ENCODE measurements at regions not wholly inside any gene's neighbourhood (a gene's known extent, or its start where the extent isn't known, plus 50 kb on each side); places are given as distances from the start of the nearest gene placed in this dataset.

DNA sequence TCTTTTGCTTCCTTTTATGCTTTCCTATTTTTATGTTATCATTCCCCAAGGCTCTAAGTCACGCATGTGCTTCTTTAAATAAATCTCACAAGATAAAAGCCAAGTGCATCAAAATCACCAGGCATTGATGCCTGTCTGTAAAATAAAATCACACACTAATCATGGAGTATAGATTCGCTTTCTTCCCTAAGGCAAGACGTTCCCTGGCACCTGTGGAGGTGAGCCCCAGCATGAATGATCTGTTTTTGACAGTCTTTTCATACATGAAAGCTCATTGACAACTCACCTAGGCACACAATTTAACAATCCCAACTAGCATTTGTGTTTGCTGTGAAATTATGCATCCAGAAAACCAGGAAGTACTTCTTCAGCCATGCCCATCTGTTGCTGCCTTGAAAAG lies 146.9 kb upstream of the DMAC1 start:
- TF ChIP-seq, protein P1, sequence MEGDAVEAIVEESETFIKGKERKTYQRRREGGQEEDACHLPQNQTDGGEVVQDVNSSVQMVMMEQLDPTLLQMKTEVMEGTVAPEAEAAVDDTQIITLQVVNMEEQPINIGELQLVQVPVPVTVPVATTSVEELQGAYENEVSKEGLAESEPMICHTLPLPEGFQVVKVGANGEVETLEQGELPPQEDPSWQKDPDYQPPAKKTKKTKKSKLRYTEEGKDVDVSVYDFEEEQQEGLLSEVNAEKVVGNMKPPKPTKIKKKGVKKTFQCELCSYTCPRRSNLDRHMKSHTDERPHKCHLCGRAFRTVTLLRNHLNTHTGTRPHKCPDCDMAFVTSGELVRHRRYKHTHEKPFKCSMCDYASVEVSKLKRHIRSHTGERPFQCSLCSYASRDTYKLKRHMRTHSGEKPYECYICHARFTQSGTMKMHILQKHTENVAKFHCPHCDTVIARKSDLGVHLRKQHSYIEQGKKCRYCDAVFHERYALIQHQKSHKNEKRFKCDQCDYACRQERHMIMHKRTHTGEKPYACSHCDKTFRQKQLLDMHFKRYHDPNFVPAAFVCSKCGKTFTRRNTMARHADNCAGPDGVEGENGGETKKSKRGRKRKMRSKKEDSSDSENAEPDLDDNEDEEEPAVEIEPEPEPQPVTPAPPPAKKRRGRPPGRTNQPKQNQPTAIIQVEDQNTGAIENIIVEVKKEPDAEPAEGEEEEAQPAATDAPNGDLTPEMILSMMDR (IDR thresholded peaks at IDR 0.05) = no peak
- no peak for TF ChIP-seq POLR2A (IDR thresholded peaks at IDR 0.05)

All from adrenal gland (tissue), 5 donors.